SK-N-SH treated with all-trans-retinoic acid at 6 μM for 48 hours (cell line): ENCODE measurements at regions not wholly inside any gene's neighbourhood (a gene's known extent, or its start where the extent isn't known, plus 50 kb on each side); places are given as distances from the start of the nearest gene placed in this dataset.

Experiments used
- BACH2 ChIP-seq: fragments of 250-450 bp; sonication (Bioruptor Pico); IDR thresholded peaks from 2 replicates; pipeline ENCODE4 v1.9.0; 2021; ENCODE audit warnings: mild to moderate bottlenecking, borderline replicate concordance
- CSRNP3 ChIP-seq: fragments of 250-450 bp; sonication (Bioruptor Pico); IDR thresholded peaks from 2 replicates; pipeline ENCODE4 v1.5.1; 2021; ENCODE audit warnings: mild to moderate bottlenecking, moderate library complexity
- OSR1 ChIP-seq: fragments of 250-450 bp; sonication (Bioruptor Pico); IDR thresholded peaks from 2 replicates; pipeline ENCODE4 v1.8.0; 2022; ENCODE audit warnings: moderate library complexity, mild to moderate bottlenecking, inconsistent platforms
- PPARA ChIP-seq: fragments of 250-450 bp; sonication (Bioruptor Pico); IDR thresholded peaks from 2 replicates; pipeline ENCODE4 v1.5.0; 2020; ENCODE audit warnings: mild to moderate bottlenecking, borderline replicate concordance
- RARB ChIP-seq: fragments of 250-450 bp; sonication (Bioruptor Pico); IDR thresholded peaks from 2 replicates; pipeline ENCODE4 v1.8.0; 2021; ENCODE audit warnings: mild to moderate bottlenecking, moderate library complexity
- SNAI2 ChIP-seq: fragments of 250-450 bp; sonication (Bioruptor Pico); IDR thresholded peaks from 2 replicates; pipeline ENCODE4 v1.5.0; 2020; ENCODE audit warnings: mild to moderate bottlenecking, moderate library complexity
- ZC3H10 ChIP-seq: fragments of 250-450 bp; sonication (Bioruptor Pico); IDR thresholded peaks from 2 replicates; pipeline ENCODE4 v1.5.1; 2021; ENCODE audit warnings: mild to moderate bottlenecking, moderate library complexity
- ZNF70 ChIP-seq: fragments of 450-650 bp; formaldehyde crosslinking; IDR thresholded peaks from 2 replicates; pipeline ENCODE4 v1.5.0; 2020; ENCODE audit warnings: mild to moderate bottlenecking, moderate library complexity
- ZNF8 ChIP-seq: fragments of 450-650 bp; formaldehyde crosslinking; IDR thresholded peaks from 2 replicates; pipeline ENCODE4 v1.5.0; 2020; ENCODE audit warnings: mild to moderate bottlenecking, moderate library complexity
- TF ChIP-seq, protein P1 (sequence below): fragments of 250-450 bp; sonication (Bioruptor Pico); IDR thresholded peaks from 2 replicates; pipeline ENCODE4 v1.8.0; 2020; ENCODE audit warnings: mild to moderate bottlenecking, moderate library complexity, borderline replicate concordance
- TF ChIP-seq, protein P2 (sequence below): fragments of 250-450 bp; sonication (Bioruptor Pico); IDR thresholded peaks from 2 replicates; pipeline ENCODE4 v1.5.1; 2020; ENCODE audit warnings: low read depth, mild to moderate bottlenecking, moderate library complexity

DNA sequence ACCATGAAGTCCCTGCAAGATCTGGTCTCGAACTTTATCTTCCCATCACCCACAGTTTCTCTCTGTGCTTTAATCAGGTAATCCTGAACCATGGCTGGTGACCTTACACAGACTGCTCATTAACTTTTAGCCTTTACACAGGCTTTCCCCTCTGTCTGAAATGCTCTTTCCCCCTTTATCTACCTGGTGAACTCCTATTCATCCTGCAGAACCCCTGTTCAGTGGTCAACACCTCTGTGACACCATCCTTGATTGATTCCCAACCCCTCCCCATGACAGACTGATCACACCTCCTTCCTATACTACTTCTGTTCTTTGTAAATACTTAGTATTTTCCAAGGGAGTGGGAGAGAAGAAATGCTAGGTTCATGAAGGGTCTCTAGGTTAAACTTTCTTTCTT, 254.0 kb downstream of the RPS24 start:
- TF ChIP-seq CSRNP3 (CRISPR knock-in tag) (no peak), OSR1 (CRISPR knock-in tag) (no peak), SNAI2 (CRISPR knock-in tag) (no peak), ZNF8 (CRISPR knock-in tag) (no peak), ZNF70 (no peak), BACH2 (CRISPR knock-in tag) (no peak), PPARA (CRISPR knock-in tag) (no peak), RARB (CRISPR knock-in tag) (no peak), ZC3H10 (CRISPR knock-in tag) (no peak)
- TF ChIP-seq, protein P1, sequence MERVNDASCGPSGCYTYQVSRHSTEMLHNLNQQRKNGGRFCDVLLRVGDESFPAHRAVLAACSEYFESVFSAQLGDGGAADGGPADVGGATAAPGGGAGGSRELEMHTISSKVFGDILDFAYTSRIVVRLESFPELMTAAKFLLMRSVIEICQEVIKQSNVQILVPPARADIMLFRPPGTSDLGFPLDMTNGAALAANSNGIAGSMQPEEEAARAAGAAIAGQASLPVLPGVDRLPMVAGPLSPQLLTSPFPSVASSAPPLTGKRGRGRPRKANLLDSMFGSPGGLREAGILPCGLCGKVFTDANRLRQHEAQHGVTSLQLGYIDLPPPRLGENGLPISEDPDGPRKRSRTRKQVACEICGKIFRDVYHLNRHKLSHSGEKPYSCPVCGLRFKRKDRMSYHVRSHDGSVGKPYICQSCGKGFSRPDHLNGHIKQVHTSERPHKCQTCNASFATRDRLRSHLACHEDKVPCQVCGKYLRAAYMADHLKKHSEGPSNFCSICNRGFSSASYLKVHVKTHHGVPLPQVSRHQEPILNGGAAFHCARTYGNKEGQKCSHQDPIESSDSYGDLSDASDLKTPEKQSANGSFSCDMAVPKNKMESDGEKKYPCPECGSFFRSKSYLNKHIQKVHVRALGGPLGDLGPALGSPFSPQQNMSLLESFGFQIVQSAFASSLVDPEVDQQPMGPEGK (CRISPR knock-in tag): no peak
- TF ChIP-seq, protein P2, sequence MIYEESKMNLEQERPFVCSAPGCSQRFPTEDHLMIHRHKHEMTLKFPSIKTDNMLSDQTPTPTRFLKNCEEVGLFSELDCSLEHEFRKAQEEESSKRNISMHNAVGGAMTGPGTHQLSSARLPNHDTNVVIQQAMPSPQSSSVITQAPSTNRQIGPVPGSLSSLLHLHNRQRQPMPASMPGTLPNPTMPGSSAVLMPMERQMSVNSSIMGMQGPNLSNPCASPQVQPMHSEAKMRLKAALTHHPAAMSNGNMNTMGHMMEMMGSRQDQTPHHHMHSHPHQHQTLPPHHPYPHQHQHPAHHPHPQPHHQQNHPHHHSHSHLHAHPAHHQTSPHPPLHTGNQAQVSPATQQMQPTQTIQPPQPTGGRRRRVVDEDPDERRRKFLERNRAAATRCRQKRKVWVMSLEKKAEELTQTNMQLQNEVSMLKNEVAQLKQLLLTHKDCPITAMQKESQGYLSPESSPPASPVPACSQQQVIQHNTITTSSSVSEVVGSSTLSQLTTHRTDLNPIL: no peak
